OCI-LY7 (cell line): ENCODE measurements at regions not wholly inside any gene's neighbourhood (a gene's known extent, or its start where the extent isn't known, plus 50 kb on each side); places are given as distances from the start of the nearest gene placed in this dataset.

Experiments
- CTCF ChIP-seq: fragments of 200-600 bp; sonication (generic); conservative IDR thresholded peaks from 2 replicates; pipeline ENCODE4 v1.5.1; 2014; ENCODE audit warnings: mild to moderate bottlenecking, antibody characterized with exemption, low read length, moderate library complexity, mixed read lengths
- EZH2phosphoT487 ChIP-seq: fragments of 200-600 bp; sonication (generic); IDR thresholded peaks from 2 replicates; pipeline ENCODE4 v1.6.1; 2018; ENCODE audit warnings: low read depth, borderline replicate concordance, mild to moderate bottlenecking, mixed run types, antibody characterized with exemption, low read length, moderate library complexity, mixed read lengths

- TF ChIP-seq CTCF = no peak
- TF ChIP-seq EZH2phosphoT487 = no peak
Observed at GRCh38 chr14:105929327-105930081, 403.1 kb downstream of the TMEM121 start.
